ENCODE measurements at regions not wholly inside any gene's neighbourhood (a gene's known extent, or its start where the extent isn't known, plus 50 kb on each side); places are given as distances from the start of the nearest gene placed in this dataset.

DNA sequence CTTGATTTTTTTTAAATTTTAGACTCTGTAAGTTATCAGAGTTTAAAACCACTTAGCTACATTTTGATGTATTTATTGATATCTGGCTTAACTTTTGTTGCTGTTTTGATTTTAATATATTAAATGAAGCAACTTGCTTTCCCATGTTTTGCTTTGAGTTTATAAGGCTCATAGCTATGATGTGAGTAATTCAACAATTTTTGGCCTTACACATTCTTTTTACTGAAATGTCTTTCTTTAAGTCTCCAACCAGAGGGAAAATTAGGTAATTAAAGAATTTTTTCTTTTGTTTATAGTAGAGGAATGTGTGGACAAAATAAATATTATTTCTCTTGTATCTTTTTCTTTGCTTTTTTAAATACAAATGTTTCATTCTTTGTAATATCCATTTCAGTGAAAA lies 258.3 kb upstream of the ADAMTS5 start:
- in situ Hi-C loops (cut with HindIII; ENCODE audit: low sequenced_read_pairs): no loop called here

DNA sequence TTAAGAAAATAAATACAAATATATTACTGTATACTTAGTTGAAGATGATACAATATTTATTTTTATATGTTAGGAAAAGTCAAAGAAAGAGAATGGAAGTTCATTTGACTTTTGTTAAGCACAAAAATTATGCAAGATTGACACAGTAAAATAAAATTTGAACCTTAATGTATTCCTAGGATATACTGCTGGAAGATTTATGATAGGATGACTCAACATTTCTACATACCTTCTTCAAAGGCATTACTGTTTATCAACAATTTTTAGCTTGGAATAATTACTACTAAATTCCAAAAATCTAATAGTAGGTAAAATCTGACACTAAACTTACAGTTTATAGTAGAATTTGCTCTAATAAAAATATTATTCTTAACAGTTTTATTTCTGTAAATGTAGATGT lies 257.3 kb upstream of the ADAMTS5 start:
- in situ Hi-C loops (cut with HindIII; ENCODE audit: low sequenced_read_pairs): no loop called here

DNA sequence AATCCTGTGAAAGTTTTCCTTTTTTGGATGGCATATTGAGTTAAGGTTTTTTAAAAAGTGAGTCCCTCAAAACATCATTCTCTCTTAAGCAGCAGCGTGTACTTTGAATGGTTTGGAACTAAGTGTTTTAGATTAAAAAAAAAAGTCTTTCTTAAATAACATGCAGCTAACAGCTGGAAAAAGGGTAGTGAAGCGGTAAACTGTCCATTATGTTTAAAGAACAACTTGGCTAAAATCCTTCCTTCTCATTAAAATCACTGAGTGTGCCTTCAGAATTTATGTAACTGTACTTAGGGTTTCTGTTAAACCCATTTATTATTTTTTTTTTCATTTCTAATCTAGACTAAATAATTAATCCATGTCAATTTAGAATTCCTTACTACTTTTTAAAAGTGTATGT lies 254.2 kb upstream of the ADAMTS5 start:
- in situ Hi-C loops (cut with HindIII; ENCODE audit: low sequenced_read_pairs): no loop called here

DNA sequence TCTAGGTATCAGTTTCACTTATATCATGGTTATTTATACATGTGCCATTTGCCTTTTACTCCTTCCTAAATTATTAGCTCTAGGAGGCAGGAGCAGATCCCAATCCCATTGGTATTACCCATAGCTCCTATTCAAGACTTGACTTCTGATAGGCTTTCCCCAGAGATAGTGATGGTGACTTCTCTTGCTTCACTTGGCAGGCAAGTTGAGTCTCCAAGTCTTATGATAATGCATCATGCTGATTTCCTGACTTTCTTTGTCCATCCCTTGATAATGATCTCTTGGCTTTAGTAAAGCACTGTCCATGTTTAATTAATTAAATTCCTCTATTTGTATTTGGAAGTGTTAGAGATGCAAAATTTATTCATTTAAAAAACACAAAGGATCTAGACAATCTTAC lies 253.5 kb upstream of the ADAMTS5 start:
- in situ Hi-C loops (cut with HindIII; ENCODE audit: low sequenced_read_pairs): no loop called here

DNA sequence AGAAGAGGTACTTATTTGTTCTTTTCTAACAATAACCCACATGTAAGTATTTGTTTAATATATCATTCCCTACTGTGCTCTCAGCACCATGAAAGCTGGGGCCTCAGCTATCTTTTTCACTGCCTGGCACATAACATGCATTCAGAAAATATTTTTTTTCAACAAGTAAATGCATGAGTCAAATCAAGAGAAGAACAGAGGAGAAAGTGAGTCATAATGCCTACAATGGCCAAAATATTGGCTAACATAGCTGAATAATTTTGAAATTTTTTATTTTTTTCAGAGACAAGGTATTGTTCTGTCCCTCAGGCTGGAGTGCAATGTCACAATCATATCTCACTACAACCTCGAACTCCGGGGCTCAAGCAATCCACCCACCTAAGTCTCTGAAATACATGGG lies 252.2 kb upstream of the ADAMTS5 start:
- in situ Hi-C loops (cut with HindIII; ENCODE audit: low sequenced_read_pairs): no loop called here

DNA sequence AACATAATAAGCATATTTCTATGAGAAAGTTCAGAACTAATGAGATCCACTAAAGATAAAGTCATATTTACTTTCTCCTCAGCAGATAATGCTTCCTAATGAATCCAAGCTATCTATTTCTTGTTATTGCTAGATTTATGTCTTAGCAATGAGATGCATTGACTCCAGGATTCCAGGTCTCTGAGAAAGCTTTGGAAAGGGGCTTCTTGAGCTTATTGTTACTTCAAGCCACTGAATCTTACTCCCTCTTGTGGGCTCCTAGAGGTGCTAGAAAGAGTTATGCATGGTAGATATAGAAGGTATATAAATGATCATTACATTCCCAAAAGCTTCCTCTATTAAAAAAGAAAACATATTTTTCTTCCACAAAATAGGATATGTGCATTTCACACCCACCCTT lies 246.4 kb upstream of the ADAMTS5 start:
- in situ Hi-C loops (cut with HindIII; ENCODE audit: low sequenced_read_pairs): no loop called here

DNA sequence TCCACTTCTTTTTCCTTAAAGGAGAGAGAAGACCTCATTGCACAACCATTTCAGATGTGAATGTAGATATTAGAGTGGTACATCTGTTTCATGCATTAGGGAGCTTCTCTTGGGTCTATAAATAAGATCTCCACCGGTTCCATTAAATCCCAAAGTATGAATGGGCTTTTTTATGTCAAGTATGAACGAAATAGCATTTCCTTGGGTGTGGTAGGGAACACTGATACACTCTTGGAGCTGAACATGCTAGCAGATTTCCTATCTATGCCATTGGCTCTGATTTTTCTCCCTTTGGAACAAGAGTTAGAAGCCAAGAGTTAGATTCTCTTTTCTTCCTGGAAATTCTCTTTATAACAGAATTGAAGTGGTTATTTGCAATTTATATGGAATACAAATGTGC lies 245.6 kb upstream of the ADAMTS5 start:
- in situ Hi-C loops (cut with HindIII; ENCODE audit: low sequenced_read_pairs): no loop called here

DNA sequence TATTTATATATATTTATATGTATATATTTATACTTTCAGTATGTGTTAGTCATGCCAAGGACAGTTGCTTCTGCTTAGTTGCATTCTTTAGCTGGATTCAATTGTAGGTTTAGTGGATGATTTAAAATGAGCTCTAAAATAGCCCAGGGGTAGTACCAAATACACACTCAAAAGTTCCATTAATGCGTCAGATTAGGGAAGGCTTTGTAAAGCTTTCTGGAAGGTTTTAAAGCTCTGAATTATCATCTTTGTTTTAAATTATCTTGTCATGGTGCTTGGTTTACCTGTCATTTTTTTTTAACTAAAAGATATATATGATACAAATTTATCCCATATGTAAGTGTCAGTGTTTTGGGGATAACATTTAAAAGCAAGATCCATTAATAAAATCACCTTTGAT lies 242.7 kb upstream of the ADAMTS5 start:
- in situ Hi-C loops (cut with HindIII; ENCODE audit: low sequenced_read_pairs): no loop called here

DNA sequence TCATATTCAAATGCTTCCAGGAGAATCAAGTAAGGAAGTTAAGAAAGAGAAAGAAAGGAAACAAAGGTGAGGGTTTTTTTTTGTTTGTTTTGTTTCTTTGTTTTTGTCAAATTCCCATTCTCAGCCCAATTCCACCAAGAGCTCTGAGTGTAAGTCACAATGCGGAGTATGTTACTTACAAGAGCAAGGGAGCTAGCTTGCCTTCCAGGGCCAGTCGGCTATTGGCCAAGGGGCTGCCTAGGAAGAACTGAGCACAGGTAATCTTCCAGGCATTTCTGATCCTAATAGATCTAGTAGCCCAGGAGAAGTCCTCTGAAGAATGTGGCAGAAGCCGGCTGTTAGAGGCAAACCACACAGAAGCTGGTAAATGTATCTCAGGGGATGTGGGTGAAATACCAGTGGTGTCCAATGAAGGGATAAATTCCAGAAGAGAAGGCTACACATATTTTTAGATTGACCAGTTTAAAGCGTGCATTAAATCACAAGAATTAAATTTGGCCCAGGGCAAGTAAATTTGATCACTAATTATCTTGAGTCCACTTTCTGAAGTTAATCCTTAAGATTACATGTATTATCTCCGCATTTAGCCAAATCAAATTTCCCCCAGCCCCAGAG lies 239.6 kb upstream of the ADAMTS5 start:
- in situ Hi-C loops (cut with HindIII; ENCODE audit: low sequenced_read_pairs): no loop called here

DNA sequence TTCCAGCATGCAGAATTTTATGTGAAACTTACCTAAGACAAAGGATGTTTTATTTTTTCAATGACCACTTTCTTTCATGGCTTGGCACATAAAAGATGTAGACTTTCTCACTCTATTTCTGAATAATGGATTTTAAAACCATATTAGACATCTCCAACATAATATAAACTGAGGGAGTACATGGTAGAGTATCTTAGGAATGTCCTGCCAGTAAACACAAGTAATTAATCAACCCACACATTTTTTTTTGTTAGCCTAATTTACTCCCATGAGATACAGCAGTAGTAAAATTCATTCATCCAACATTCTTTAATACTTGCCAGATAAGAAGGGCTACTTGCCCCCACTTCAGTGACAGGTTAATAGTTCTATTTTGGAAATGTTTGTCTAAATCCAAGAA lies 235.4 kb upstream of the ADAMTS5 start:
- in situ Hi-C loops (cut with HindIII; ENCODE audit: low sequenced_read_pairs): no loop called here

DNA sequence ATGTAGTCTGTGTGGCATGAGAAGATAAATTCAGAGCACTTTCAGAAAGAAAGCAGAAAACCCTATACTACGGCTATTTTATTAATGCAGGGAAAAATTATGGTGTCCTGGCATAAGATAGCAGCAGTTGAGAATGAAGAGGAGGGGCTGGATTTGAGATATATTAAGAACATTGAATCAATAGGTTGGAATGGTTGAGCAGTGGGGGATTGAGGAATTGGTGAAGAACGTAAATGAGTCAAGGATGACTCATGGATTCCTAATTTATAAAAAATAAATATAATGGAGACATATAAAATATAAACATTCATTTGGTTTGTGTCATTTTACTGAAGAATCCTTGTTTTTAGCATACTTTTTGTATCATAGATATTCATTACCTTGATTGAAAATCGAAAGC lies 234.3 kb upstream of the ADAMTS5 start:
- in situ Hi-C loops (cut with HindIII; ENCODE audit: low sequenced_read_pairs): no loop called here

DNA sequence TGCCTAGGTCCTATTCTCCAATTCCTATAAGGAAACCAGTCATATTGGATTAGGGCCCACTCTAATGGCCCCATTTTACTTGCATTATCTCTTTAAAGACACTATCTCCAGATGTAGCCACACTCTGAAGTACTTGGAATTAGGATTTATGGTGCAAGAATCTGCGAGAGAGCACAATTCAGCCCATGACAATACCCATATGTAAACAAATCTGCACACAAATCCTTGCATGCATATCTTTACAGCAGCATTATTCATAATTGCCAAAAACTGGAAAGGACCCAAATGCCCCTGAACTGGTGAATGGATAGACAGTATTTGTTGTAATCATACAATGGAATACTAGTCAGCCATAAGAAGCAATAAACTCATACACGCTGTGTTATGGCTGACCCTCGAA lies 229.8 kb upstream of the ADAMTS5 start:
- in situ Hi-C loops (cut with HindIII; ENCODE audit: low sequenced_read_pairs): no loop called here

DNA sequence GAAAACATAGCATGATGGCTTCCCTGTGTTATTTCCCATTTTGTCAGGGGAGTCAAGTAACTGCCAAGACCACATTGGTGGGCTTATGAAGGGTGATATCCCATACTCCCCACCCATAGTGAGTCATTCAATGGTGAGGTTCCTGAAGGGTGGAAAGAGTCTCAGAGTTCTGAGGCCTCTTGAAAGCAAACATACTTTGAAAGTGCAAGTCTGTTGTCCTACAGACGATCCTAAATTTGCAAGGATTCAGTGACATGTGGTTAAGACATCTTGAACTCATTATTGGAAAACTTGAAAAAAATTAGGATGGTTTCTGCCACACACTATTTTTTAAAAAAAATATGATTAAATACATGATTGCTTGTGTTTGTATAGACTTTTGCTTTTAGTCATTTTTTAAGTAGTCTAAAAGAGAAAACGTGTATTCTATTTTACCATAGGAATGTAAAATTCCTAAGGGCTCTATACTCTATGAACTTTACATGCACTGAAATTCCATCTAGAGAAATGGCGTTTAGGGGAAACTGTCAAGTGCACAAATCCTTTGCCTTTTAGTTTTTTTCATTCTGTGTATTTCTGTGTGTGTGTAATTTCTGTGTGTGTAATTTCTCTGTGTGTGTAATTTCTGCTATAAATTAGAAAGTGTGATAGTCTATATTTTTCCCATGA lies 225.5 kb upstream of the ADAMTS5 start:
- in situ Hi-C loops (cut with HindIII; ENCODE audit: low sequenced_read_pairs): no loop called here

DNA sequence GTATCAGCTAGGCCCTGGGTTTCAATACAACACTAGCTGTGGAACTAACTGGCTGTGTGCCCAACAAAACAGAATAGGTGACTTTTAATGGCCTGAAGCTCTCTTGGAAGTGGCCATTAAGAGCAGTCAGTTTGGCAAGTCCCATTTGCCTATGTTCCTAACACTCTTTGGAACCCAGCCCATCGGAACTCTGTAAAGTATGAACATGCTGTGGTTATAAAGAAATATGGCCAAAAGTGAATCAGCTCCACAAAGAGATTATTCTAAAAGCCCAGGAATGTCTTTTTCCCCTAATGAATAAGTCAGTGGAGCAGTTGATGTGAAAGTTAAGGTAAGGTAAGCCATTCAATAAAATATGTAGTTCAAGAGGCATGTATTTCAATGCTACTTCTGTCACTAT lies 223.7 kb upstream of the ADAMTS5 start:
- in situ Hi-C loops (cut with HindIII; ENCODE audit: low sequenced_read_pairs): no loop called here

DNA sequence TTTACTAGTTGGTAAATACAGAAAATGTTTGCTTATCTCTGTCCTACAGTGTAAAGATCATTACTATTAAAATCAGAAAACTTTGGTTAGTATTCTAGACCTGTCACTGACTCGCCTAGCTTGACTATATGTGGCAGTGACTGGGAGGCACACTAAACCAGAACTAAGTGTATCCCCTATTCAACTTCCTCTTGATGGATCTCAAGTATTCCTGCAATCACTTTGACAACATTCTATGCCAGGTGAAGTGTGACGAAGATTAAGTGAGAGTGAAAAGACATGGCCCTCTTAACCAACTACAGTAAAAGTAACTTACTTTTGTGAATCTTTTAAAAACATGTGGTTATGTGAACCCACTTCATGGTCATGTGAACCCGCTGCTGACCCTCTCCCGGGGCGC lies 223.0 kb upstream of the ADAMTS5 start:
- in situ Hi-C loops (cut with HindIII; ENCODE audit: low sequenced_read_pairs): no loop called here

DNA sequence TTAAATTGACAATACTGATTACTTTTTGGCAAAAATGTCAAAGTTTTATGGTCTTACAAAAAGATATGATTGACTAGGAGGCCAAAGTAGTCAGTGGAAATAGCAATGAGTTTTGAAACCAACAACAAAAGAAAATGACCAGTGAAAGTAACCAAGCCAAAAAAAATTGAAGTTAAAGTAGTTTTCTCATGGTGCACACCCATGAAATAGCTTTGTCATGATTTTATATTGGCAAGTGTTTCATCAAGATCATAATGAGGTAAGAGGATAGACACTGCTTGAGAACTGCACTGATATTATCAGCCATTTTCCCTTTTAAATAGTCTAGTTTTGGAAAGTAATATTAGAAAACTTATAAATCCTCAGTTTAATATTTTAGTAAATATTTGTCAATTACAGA lies 206.2 kb upstream of the ADAMTS5 start:
- in situ Hi-C loops (cut with HindIII; ENCODE audit: low sequenced_read_pairs): no loop called here

DNA sequence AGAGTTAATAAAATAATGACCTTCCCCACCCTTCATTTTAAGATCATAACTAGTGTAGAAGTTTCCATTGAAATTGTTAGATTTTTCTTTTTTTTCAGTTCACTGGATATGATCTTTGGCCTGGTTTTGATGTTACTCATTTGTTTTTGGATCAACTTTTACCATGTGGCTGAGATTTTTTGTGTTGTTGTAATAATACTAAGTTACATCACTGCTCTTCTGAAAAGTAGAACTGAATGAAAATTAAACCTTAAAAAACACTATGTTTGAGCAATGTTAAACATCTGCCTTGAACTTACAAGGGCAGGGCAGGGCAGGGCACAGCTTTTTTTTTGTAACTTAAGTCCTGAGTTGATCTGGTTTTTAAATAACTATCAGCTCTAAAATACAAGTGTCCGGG lies 204.8 kb upstream of the ADAMTS5 start:
- in situ Hi-C loops (cut with HindIII; ENCODE audit: low sequenced_read_pairs): no loop called here

DNA sequence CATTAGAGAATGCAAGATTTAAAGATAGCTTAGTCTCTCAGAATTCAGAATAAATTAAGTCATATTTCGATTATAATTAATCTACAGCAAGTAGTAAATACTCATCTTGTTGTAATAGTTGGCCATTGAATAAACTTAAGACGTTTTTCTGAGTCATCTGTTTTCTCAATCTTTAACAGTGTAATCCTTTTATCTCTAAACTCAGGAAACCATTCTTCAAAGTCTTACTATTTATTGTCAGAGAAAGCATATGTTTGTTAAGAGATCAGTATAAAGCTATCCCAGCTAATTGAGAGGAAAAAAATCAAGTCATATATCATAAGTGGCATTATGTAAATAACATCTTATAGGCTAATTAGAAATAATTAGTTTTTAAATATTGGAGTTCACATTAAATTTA lies 201.2 kb upstream of the ADAMTS5 start:
- in situ Hi-C loops (cut with HindIII; ENCODE audit: low sequenced_read_pairs): no loop called here

DNA sequence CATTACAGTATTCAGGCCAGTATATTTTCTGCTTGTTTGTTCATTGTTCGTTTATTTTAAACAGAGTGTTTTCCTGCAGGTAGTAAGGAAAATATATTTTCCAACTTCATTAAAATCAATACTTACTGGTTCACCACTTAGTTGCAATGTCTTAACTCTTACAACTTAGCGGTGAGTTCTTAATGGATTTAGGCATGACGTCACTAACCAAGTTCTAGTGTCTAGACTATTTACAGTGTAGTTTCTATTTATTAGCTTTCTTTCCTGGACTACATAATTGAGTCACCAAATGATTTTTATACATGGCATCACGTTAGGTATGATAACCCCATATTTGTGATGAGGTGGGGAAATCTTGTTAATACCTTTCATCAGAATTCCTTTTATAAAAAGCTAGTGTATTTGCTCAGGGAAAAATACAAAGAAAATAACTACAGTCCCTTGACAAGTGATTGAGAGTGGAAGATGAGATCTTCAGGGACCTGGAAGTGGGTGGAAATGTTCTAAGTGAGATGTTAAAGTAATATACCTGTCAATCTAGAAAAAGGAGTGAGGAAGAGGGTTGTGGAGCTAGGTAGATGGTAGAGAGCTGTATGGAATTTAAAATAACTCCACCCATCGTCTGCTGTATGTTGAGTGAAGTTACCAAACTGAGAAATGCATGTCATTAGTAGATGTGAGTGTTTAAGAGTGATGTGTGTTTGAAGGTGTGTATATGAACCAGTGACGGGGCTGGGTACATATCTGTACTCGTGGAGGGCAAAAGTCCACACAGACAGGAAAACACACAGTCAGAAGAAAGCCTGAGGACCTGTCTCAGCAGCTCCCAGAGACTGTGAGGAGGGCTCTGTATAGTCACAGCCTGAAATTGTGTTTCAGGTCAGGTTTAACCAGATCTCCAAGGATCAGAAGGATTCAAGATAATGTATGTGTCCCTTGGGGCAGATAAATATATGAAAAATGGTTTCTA lies 197.6 kb upstream of the ADAMTS5 start:
- in situ Hi-C loops (cut with HindIII; ENCODE audit: low sequenced_read_pairs): no loop called here

DNA sequence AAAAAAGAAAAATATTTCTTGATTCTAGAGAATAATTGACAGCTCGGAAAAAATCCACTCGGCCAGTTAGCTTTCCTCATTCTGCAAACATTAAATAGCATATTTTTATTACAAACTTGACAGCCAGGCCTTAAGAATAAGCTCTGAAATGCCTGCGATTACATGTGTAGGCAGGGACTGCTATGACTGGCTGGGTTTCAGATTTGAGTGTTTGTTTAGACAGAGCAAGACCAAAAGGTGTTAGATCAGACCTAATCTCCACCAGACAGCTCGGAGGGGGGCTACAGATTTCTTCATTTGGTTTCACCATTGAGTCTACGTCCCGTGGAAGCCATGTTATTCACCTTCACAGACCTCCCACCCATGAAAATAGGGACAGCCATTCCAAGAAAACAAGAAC lies 192.1 kb upstream of the ADAMTS5 start:
- in situ Hi-C loops (cut with HindIII; ENCODE audit: low sequenced_read_pairs): no loop called here

DNA sequence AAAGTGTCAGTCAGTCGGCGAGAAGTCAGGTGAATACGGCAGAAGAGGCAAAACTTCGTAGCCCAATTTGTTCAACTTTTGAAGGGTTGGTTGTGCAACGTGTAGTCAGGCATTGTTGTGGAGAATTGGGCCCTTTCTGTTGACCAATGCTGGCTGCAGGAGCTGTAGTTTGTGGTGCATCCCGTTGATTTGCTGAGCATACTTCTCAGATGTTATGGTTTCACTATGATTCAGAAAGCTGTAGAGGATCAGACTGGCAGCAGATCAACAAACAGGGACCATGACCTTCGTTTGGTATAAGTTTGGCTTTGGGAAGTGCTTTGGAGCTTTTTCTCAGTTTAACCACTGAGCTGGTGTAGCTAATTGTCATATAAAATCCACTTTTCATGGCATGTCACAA lies 190.2 kb upstream of the ADAMTS5 start:
- in situ Hi-C loops (cut with HindIII; ENCODE audit: low sequenced_read_pairs): no loop called here

DNA sequence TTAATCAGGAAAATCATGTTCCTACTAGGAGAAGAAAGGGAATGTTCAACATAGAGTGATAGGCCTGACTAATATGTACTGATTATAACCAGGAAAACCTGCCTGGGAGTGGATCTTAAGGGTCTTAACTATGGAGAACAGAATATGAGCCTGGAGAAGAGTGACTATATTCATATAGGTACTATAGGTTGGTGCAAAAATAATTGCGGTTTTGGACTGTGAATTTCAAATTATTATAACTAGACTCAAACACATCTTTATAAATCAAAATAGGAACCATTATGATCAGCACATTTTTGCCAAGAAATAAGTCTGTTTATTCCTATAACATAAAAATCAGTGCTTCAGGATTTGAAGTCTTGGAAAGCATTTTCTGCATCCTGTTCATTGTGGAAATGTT lies 189.8 kb upstream of the ADAMTS5 start:
- in situ Hi-C loops (cut with HindIII; ENCODE audit: low sequenced_read_pairs): no loop called here

Data from DLD1 (cell line).